ENCODE measurements at regions not wholly inside any gene's neighbourhood (a gene's known extent, or its start where the extent isn't known, plus 50 kb on each side); places are given as distances from the start of the nearest gene placed in this dataset.

GRCh38 chr6:23213193-23213592 is 643.8 kb downstream of the HDGFL1 start:
- H3K4me3 ChIP-seq (ENCODE audit: low read depth, low read length) = no peak overlapping the region
- no peak for TF ChIP-seq CTCF (conservative IDR thresholded peaks at IDR 0.05; ENCODE audit: low read depth, low read length)
- DNase-seq (ENCODE audit: low read depth) = peak; percentile 48

GRCh38 chr6:23213651-23214050 is 644.3 kb downstream of the HDGFL1 start:
- peak; percentile 17 for DNase-seq (ENCODE audit: low read depth)
- no peak overlapping the region for H3K4me3 ChIP-seq (ENCODE audit: low read depth, low read length)
- no peak for TF ChIP-seq CTCF (conservative IDR thresholded peaks at IDR 0.05; ENCODE audit: low read depth, low read length)

- TF ChIP-seq CTCF (conservative IDR thresholded peaks at IDR 0.05; ENCODE audit: low read depth, low read length) = no peak
- no peak for DNase-seq (ENCODE audit: low read depth)
- H3K4me3 ChIP-seq (ENCODE audit: low read depth, low read length) = no peak overlapping the region
Measured at GRCh38 chr6:23218751-23219150, 649.4 kb downstream of the HDGFL1 start.

- no peak for DNase-seq (ENCODE audit: low read depth)
- no peak for TF ChIP-seq CTCF (conservative IDR thresholded peaks at IDR 0.05; ENCODE audit: low read depth, low read length)
- no peak overlapping the region for H3K4me3 ChIP-seq (ENCODE audit: low read depth, low read length)
Measured at GRCh38 chr6:23222724-23223123, 653.4 kb downstream of the HDGFL1 start.

- H3K4me3 ChIP-seq (ENCODE audit: low read depth, low read length) = no peak overlapping the region
- DNase-seq (ENCODE audit: low read depth) = no peak
Measured at GRCh38 chr6:23224540-23224939, 655.2 kb downstream of the HDGFL1 start.

GRCh38 chr6:23228439-23229024 is 659.2 kb downstream of the HDGFL1 start:
- no peak for TF ChIP-seq CTCF (conservative IDR thresholded peaks at IDR 0.05; ENCODE audit: low read depth, low read length)
- peak; percentile 28 for DNase-seq (ENCODE audit: low read depth)
- H3K4me3 ChIP-seq (ENCODE audit: low read depth, low read length) = no peak overlapping the region

More at GRCh38 chr6:23224540-23224939, 655.2 kb downstream of the HDGFL1 start:
- no peak for TF ChIP-seq CTCF (conservative IDR thresholded peaks at IDR 0.05; ENCODE audit: low read depth, low read length)

GRCh38 chr6:23243854-23244253 is 674.5 kb downstream of the HDGFL1 start:
- H3K4me3 ChIP-seq (ENCODE audit: low read depth, low read length) = no peak overlapping the region
- no peak for DNase-seq (ENCODE audit: low read depth)
- TF ChIP-seq CTCF (conservative IDR thresholded peaks at IDR 0.05; ENCODE audit: low read depth, low read length) = no peak
